NCI-H748 treated with DMSO at 0.1 percent for 48 hours (cell line): ENCODE measurements at regions not wholly inside any gene's neighbourhood (a gene's known extent, or its start where the extent isn't known, plus 50 kb on each side); places are given as distances from the start of the nearest gene placed in this dataset.
"Not testable (repeated sequence)": the region's sequence is repeated elsewhere in the genome, so short reads cannot be mapped to it uniquely, and the experiment has no call there.

ENCODE experiments used
- DNase-seq: peaks from one replicate; lab custom pipeline; 2025; lab: John Stamatoyannopoulos, UW

GRCh38 chr7:115210552-115210951 lies 288.7 kb downstream of the MDFIC start:
- DNase-seq = no peak

DNA sequence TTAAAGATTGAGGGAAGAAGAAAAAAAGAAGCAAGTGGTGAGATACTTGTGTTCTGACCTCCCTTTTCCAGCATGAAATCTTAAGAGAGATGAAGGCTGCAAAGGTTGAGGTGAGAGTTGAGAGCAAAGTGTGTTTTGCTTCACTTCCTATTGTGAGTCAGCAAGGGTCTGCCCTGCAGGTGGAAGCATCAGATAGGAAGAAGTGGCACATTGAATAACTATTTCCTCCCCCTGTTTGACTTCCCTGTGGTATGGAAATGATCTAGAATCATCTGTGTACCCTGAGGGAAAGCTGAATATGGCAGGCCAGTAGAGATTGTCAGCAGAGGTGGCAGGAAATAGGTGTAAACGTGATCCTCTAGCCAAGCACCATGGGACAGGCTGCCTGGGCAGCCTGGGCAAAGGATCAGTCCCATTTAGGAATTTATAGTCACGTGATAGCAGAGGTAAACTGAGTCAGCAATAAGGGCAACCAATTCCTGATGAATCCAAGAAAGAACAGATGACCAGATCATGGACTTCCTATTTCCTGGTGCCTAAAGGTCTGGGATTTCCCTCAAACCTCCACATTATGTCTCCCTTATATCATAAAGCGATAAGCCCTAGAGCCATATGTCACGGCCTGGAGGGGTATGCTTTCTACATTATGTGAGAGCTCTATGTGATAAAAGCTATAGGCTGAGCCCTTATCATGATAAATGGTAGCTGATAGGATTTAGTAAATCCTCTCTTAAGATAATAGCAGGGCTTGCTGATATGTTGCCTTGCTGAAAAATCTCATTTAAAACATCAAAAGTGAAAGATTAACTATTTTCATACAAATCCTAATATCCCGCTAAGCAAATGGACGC lies 287.0 kb downstream of the MDFIC start:
- no peak for DNase-seq

DNA sequence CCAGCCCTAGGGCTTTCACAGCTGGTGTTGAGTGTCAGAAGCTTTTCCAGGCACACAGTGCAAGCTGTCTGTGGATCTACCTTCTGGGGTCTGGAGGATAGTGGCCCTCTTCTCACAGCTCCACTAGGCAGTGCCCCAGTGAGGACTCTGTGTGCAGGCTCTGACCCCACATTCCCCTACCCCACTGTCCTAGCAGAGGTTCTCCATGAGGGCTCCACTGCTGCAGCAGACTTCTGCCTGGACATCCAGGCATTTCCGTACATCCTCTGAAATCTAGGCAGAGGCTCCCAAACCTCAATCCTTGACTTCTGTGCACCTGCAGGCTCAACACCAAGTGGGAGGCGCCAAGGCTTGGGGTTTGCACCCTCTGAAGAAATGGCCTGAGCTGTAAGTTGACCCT lies 284.5 kb downstream of the MDFIC start:
- DNase-seq = not testable (repeated sequence)

DNA sequence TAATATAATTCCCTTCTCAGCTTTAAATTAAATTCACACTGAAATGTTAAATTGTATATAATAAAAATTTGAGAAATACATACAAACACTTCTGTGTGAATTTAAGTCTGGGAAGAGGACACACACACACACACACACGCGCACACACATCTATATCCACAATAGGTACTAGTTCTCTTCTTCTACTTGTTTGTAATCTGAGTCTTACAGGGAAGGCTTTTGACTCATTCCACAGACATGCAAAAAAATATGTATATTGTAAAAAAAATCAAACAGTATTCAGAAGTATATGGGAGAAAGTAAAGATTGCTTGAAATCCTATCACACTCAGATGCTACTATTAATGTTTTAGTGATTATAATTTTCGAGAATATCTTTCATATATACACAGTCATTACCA lies 276.2 kb downstream of the MDFIC start:
- DNase-seq = no peak

- DNase-seq = no peak
Measured at GRCh38 chr7:115195208-115195607, 273.3 kb downstream of the MDFIC start.

DNA sequence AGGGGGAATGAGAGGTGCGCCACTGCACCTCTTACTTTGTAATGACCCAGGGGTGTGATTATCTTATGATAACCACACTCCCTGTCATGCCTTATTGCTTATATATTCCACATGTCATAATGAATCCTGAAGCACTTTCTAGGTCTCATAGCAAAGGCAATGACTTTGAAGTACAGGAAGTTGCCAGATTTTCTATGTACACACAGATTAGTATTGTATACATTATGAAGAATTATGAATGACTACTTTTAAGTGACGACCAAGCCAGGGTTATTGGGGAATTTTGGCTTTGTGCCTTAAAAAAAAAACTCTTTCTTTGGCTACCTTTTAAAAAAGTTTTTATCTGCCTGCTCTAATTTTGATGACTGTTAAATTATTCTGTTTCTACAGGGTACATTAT lies 269.6 kb downstream of the MDFIC start:
- no peak for DNase-seq

DNA sequence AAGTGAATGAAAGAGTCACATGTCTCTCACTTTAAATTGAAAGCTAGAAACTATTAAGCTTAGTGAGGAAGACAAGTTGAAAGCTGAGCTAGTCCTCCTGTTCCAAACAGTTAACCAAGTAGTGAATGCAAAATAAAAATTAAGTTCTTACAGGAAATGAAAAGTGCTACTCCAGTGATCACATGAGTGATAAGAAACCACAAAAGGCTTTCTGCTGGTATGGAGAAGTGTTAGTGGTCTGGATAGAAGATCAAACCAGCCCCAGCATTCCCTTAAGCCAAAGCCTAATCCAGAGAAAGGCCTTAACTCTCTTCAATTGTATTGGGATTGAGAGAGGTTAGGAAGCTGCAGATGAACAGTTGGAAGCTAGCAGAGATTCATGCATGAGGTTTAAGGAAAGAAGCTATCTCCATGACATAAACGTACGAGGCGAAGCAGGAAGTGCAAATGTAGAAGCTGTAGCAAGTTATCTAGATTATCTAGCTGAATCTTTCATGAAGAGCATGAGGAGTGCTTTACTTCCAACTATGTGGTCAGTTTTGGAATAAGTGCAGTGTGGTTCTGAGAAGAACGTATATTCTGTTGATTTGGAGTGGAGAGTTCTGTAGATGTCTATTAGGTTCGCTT lies 261.6 kb downstream of the MDFIC start:
- DNase-seq = no peak

DNA sequence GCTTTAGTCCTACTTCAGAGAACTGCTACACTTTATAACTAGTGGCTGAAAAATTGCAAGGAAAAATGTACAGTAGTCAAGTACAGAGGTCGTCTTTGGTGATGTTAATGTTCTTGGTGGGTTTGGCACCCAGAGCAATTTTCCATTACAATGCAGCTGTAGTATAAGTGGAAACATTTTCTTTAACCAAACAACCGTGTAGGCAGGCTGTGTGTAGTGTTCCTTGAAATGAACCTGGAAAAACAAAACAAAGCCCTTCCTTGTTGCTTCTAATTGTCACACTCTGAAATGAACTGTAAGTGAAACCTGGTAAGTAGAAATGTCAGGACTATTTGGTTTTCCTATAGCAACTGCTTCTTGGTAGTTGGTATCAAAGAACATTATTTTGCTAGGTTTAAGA lies 256.9 kb downstream of the MDFIC start:
- DNase-seq = no peak

- no peak for DNase-seq
Measured at GRCh38 chr7:115177823-115178222, 255.9 kb downstream of the MDFIC start.

DNA sequence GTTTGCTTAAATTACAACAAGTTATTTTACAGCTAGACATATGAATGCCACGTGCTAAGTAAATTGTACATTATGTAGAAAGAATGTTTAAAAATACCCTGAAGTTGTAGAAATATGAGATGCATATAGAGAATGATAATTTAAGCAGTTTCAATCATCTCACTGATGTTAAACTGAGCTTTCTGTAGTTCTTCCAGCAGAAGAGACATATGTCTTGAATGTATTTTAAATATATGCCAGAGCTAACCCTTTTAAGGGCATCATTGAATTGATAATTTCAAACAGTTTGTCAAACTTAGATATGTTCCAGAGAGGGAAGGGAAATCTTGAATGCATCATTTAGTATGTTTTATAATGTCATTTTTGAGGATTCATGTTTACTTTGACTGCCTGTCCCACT lies 255.2 kb downstream of the MDFIC start:
- DNase-seq = no peak

- not testable (repeated sequence) for DNase-seq
Measured at GRCh38 chr7:115172397-115172796, 250.5 kb downstream of the MDFIC start.

DNA sequence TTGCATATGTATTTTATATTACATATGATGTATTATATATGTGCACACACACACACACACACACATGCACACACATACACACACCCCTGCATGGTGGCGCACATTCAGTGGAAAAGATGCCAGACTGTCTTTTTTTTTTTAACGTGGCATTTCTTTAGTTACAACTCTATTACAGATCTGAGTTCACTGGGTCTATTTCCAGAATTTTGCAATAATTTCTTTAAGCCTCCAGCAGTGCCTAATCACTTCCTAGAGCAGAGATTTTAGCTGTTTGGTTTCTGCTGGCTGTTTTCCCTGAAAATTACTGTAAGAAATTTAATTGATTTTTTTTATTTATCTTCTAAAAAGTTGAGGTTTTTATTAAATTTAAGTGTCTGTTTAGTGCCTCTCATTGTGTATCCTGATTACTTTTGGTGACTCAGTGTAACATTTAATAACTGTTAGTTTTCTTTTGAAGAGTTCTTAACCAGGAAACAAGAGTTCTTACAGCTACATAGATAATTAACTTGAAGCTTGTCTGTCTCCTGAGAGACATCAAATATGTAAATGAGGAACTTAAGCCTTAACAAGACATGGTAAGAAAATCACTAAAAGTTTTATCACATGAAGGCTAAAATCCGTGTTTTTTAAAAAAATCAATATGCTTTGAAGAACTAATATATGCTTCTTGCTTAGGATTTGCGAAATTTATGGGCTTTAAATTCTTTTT lies 232.0 kb downstream of the MDFIC start:
- peak; percentile 60 for DNase-seq

DNA sequence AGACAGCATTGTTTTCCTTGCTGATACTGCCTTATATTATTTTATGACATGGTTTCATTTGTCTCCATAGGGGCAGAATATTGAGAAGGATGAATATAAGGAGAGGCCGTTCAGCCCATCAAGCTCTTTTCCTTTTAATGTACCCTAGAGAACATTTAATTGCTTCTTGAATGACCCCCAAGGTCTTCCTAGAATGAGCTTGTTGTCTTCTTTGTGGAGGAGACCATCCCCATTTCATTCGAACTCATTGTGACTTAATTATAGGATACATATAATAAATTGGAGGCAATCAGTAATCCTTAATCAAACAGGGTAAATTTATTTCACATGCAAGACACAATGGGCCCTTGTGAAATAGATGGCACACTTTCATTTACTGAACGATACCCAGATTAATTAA lies 231.3 kb downstream of the MDFIC start:
- DNase-seq = peak; percentile 89

GRCh38 chr7:115146148-115146547 lies 224.3 kb downstream of the MDFIC start:
- DNase-seq = peak; percentile 31

DNA sequence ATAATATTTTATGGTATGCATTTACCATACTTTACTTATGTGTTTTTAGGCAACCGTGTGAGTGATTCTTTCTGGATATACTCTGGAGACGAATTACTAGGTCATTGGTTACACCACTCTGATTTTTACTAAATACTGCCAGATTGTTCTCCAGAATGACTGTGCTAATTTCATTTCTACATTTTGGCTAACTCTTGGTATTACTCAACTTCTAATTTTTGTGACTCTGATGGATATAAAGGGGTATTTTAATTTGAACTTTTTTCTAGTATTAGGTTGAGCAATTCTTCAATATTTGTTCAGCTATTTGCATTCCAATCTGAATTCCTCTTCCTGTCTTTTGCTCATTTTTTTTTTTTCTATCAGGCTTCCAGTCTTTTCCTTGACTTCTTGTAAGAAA lies 223.6 kb downstream of the MDFIC start:
- no peak for DNase-seq

DNA sequence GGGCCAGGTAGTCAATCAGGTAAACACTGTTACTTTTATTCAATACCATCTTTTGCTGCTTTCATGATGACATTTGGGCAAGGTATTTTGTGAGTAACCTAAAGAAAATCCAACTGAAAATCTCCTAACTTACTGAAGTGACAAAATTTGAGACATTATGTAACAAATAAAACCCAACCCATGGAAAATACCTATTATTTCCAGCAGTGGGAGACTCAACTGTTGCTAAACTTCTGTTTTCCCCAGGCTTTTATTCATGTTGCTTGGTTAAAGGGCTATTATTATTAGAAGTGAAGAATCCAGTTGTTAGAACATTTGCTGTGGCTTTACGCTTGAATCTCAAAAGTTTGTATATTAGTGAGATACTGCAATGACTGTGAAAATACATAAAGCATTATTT lies 215.9 kb downstream of the MDFIC start:
- no peak for DNase-seq

DNA sequence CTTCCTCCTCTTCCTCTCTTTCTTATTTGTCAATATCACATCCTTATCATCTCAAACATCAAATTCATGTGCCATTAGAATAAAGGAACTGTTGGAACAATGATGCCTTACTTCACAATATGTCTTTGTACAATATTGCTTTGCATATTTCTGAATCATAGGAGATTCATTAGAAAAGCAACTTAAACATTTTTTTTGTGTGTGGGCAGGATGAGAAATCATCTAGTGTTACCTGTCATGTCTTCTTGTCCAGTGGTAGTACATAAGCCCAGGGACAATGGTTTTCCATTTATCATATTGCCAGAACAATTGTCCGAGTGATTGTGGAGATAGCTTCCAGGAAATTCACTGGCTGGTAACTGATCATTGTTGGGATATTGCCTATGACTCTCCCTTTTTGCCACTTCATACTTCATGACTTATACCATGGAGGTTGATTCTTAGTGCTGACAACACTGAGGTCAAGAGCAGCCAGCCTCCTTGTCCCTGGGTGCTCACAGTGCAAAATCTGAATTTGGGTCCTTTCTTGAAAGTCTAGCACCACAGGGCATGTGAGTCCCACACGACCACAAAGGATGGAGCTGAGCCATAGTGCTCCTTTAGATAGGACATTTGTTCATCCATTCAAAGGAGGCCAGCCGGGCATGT lies 215.0 kb downstream of the MDFIC start:
- no peak for DNase-seq

- DNase-seq = peak; percentile 80
Measured at GRCh38 chr7:115135769-115136410, 214.0 kb downstream of the MDFIC start.

DNA sequence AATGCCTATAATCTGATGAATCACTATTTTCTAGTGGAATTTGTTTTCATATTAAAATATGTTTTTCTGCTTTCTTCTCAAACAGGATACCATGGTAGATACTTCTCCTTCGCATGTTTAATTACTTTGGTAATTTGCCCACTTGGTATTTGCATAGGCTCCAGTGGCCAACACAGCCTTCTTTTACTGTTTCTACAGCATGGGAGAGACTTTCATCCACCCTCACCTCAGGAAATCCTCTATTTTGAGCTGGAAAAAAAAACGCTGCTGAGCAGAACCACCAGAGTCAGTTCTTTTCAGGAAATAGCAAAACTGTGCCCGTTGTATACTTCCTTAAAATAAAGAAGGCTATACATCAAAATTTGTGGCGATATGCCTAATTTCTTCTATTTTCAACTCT lies 213.3 kb downstream of the MDFIC start:
- no peak for DNase-seq

DNA sequence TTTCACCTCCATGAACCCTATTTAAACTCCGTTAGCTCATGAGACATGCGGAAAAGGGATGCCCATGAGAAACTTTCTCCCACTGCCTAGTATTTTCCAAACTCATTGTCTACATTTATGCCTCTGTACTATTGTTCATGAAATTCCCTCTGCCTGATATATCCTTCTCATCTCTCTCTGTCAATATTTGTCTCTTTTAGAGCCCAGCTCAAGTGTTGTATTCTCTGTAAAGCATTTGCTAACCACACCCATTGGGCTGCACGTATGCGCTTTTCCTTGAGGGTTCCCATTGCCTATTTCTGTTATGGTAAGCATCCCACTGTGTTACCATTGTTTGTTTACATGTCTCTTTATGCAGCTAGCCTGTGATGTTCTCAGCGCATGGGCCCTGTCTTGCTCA lies 211.4 kb downstream of the MDFIC start:
- DNase-seq = peak; percentile 99

DNA sequence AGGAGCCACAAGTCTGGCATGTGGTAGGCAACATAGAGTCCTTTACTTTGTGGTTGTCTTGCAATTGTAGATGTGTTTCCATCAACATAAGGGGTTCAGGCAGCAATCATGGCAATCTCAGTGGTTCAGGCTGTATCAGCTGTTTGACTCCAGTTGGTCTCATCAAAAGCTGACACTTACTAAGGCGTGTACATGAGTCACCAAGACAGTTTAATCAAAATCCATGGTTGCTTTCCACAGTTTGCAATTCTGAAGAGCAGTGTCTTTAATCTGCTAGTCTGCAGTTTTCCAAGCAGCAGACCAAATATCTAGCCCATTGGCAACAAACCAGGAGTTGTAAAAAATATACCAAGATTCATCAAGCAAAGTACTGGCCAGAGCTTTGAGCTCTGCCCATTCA lies 210.2 kb downstream of the MDFIC start:
- DNase-seq = no peak

- DNase-seq = no peak
Measured at GRCh38 chr7:115128154-115128553, 206.3 kb downstream of the MDFIC start.
